Posterior cingulate gyrus (tissue), 11 donors: ENCODE measurements at regions not wholly inside any gene's neighbourhood (a gene's known extent, or its start where the extent isn't known, plus 50 kb on each side); places are given as distances from the start of the nearest gene placed in this dataset.

Experiments used
- DNase-seq, 10 donors: peaks; one replicate each; pipeline versions ENCODE4 v3.0.0 to v3.0.0-alpha.2; 2020 to 2021; ENCODE audit warnings: mixed read lengths in 3 of 10
- intact Hi-C: fragments of 100-400 bp; cut with DNase I; formaldehyde crosslinking; loops from one replicate; pipeline ENCODE4 v1.15.1; 2023

- intact Hi-C loops: no loop called here
- DNase-seq: no peak
Observed at GRCh38 chr18:38022234-38022633, 456.6 kb upstream of the CELF4 start.

GRCh38 chr18:38019292-38019691 lies 453.7 kb upstream of the CELF4 start:
- no peak for DNase-seq

GRCh38 chr18:38010971-38011857 lies 445.6 kb upstream of the CELF4 start:
- intact Hi-C loops: no loop called here
- no peak for DNase-seq

More at GRCh38 chr18:38019292-38019691, 453.7 kb upstream of the CELF4 start:
- intact Hi-C loops: no loop called here

GRCh38 chr18:38010037-38010436 lies 444.4 kb upstream of the CELF4 start:
- no peak for DNase-seq
- intact Hi-C loops: no loop called here

- intact Hi-C loops: no loop called here
- DNase-seq: no peak
Observed at GRCh38 chr18:38009320-38009719, 443.7 kb upstream of the CELF4 start.

GRCh38 chr18:38007676-38008330 lies 442.2 kb upstream of the CELF4 start:
- intact Hi-C loops: no loop called here
- DNase-seq: peak in 1 of 10 donors; percentile 63

- intact Hi-C loops: no loop called here
- no peak for DNase-seq
Observed at GRCh38 chr18:38007026-38007425, 441.4 kb upstream of the CELF4 start.

GRCh38 chr18:38006541-38006940 lies 440.9 kb upstream of the CELF4 start:
- no peak for DNase-seq
- intact Hi-C loops: no loop called here

- no peak for DNase-seq
- intact Hi-C loops: no loop called here
Observed at GRCh38 chr18:37997695-37998094, 432.1 kb upstream of the CELF4 start.

DNA sequence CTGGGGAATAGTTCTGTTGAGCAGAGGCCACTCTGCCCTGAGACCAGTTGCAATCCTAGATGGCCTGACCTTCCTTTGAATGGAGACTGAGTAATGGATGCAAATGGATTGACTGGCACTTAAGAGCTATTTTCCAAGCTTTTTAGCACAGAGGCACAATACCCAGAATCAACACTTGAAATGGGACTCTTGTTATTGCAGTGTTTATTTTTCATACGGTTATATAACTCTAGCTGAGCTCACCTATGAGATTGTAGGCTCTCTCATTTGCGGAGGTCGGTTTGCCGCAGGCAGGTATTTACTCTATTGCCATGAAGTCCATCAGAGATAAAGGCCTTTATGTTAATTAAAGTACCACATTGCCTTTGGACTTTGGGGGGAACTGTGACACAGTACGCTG lies 422.3 kb upstream of the CELF4 start:
- intact Hi-C loops: no loop called here
- DNase-seq: no peak

GRCh38 chr18:37986665-37987064 lies 421.1 kb upstream of the CELF4 start:
- intact Hi-C loops: no loop called here
- DNase-seq: no peak

DNA sequence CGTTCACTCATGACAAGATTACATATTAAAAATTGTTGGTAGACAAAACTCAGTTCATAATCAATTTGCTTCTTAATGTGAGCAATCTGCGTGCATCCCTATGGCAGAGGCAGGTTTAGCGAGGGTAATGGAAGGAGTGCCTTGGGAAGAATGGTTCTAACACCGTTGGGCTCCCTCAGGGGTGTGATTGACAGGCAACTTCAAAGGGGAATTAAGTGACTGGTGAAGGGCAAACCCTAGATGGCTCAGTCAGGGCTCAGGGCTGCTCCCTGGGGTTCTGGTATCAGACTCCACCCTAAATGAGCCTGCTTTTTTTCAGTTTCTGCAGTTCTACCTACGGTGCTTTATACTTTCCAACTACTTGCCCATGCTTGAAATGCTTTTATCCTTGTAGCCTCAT lies 419.5 kb upstream of the CELF4 start:
- intact Hi-C loops: no loop called here
- no peak for DNase-seq

DNA sequence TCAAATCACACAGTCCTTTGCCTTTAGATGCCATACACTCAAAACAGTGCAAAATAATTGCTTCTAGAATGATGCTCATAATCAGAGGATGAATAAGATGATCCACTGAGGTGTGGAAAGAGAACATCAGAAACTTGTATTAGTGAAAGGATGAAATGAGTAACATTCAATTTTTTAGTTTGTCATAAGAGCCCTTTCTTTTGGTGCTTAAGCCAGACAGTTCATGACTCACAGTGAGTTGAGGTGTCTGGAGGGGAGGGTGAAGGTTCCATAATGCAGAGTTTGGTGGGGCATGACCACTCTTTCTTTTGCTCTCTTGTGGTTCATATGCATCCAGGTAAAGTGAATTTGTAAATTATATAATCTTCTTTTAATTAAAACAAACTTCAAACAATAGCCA lies 415.0 kb upstream of the CELF4 start:
- intact Hi-C loops: no loop called here
- no peak for DNase-seq

- intact Hi-C loops: no loop called here
- DNase-seq: no peak
Observed at GRCh38 chr18:37975446-37975845, 409.8 kb upstream of the CELF4 start.

- no peak for DNase-seq
- intact Hi-C loops: no loop called here
Observed at GRCh38 chr18:37967261-37967660, 401.7 kb upstream of the CELF4 start.

DNA sequence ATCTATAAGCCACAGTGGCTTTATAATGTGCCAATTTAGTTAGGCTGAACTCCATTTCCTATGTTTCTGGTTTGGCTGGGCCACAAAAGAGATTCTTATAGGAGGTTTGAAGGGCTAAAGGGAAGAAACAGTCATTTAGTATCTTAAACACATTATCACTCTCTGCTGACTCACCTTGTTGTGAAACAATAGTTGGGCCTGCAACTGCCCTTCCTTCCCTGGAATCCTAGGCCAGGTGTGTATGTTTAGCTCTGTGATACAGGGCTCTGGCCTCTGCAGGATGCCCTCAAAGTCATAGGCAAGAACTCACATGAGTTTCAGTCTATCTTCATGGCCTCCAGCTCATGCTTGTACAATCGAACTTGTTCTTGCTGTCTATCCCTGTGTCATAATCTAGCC lies 400.0 kb upstream of the CELF4 start:
- DNase-seq: no peak

GRCh38 chr18:37964885-37965571 lies 399.4 kb upstream of the CELF4 start:
- no peak for DNase-seq
- intact Hi-C loops: no loop called here

More for the DNA sequence above, 400.0 kb upstream of the CELF4 start:
- intact Hi-C loops: no loop called here

- intact Hi-C loops: no loop called here
- peak in 2 of 10 donors; percentile 48 to 76 for DNase-seq
Observed at GRCh38 chr18:37963837-37964236, 398.2 kb upstream of the CELF4 start.

DNA sequence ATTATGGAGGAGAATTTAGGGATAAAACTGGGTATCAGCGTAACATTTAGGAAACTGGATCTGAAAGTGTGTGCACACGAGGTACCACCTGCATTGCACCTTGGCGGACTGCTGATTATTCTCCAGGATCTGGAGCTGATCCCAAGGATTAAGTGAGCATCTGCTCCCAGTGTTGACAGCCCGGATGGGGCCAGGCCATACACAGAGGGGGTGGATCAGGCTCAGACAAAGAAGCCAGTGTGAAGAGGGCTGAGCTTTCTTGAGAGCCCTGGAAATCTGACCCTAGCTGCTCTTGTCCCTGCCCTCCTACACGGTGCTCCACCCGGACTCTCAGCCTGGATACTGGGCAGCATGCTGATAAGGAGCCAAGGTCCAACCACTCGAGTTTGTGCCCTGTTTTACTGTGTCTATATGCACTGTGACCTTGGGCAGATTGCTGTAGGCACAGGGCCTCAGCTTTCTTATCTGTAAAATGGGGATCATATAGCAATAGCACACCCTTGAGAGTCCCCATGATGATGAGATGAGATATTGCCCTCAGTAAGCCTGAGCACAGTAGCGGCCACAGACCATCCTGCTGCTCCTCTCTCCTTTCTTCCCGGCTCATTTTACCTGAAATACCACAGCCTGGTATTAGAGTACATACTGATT lies 396.8 kb upstream of the CELF4 start:
- DNase-seq: peak in 1 of 10 donors; percentile 35
- intact Hi-C loops: no loop called here

- DNase-seq: no peak
- intact Hi-C loops: no loop called here
Observed at GRCh38 chr18:37958499-37958898, 392.9 kb upstream of the CELF4 start.

DNA sequence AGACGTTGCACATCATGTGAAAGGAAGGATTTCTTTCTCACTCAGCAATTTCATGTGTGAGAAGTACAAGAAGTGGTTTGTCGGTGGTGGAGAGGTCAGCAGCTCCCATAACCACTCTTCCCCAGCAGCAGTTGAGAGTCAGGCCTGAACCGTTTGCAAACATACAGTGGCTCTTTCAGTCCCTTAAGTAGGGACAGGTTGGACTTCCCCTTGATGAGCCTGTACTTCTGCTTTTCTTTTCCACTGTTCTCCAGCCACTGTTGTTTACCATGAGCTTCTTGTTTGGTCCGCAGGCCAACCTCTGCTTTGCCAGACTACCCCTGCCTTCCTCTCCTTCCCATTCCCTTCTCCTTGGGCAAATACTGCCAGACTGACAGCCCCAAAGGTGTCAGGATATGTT lies 391.3 kb upstream of the CELF4 start:
- no peak for DNase-seq
- intact Hi-C loops: no loop called here
